Activated CD4-positive, alpha-beta T cell treated with anti-CD3 and anti-CD28 coated beads, Interleukin-2, amount 50 U/mL, for 1 hour (primary cell): ENCODE measurements at regions not wholly inside any gene's neighbourhood (a gene's known extent, or its start where the extent isn't known, plus 50 kb on each side); places are given as distances from the start of the nearest gene placed in this dataset.
"Not testable (repeated sequence)": the region's sequence is repeated elsewhere in the genome, so short reads cannot be mapped to it uniquely, and the experiment has no call there.

Source experiments
- DNase-seq: peaks from one replicate; pipeline ENCODE4 v3.0.0-alpha.2; 2020

DNA sequence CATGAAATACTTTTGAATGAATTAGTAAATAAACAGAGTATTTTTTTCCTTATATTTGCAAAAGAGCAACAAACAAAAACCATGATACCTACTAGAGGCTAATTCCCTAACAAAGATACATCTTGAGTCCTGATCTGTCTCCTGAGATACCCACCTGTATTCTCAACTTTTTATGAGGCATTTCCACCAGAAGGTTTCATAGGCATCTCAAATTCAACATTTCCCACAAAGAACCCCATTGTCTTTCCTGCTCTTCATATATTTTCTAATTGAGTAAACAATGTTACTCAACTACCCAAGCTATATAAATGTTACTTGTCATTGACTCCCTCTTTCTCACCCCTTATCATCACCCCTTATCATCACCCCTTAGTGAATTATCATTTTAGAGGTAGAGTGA, 119.4 kb upstream of the RAI14 start:
- DNase-seq, result no peak

DNA sequence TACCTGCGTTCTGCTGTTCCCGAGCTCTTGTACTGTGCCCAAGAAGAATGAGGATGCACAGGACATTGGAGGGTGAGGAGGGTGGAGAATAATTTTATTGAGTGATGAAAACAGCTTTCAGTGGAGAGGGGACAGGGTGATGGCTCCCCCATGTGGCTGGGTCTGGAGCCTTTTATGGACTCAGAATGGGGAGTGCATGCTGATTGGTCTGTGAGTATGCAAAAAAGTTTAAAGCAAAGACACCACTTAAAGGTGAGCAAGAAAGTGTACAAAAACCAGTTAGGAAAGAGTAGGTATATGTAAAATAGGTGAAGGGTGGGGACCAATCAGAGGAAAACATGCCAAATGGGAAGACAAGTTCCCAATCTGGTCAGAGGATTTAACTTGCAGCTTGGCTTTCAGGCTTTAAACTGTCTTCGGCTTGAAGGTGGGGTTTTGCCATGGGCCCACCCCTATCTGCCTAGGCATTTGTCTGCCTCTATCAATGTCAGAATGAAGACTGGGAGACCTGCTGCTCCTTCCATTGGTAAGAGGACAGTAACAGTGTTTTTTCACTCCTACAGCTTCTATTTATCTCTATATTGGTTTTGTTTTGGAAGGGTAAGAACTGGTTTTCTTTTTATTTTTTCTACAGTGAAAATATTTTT, 118.0 kb upstream of the RAI14 start:
- DNase-seq, result no peak

DNA sequence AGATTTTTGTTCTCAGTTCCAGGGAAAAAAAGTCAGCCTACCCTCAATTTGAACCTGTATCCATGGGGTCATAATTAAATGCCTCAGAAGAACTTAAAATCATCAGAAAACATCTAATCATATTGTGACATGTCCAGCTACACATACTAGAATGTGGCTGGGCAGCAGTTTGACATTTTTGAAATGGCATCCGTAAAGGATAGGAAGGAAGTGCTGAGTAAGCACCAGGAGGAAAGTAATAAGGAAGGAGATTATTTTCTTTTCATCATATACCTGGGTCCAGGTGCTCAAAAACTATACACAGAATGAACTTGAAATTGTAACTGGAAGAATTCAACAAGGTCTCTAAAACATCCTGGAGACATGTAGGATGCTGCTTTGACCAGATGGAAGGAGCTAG, 116.9 kb upstream of the RAI14 start:
- no peak for DNase-seq

DNA sequence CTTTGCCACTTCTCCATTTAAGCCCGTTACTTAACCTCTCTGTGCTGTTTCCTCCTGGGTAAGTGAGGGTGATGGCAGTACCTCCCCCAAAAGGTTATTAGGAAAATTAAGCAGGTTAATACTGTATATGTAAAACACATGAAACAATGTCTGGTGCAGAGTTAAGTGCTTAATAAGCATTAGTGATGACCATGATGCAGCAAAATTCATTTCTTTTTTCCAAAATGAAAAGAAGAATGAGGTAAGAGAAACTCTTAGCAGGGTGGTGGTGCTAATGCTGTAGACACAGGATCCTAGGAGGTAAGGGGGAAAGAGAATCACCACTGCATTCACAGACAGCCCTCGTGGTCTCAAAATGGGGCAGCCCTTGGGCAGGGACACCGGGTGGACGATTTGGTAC, 115.1 kb upstream of the RAI14 start:
- no peak for DNase-seq

DNA sequence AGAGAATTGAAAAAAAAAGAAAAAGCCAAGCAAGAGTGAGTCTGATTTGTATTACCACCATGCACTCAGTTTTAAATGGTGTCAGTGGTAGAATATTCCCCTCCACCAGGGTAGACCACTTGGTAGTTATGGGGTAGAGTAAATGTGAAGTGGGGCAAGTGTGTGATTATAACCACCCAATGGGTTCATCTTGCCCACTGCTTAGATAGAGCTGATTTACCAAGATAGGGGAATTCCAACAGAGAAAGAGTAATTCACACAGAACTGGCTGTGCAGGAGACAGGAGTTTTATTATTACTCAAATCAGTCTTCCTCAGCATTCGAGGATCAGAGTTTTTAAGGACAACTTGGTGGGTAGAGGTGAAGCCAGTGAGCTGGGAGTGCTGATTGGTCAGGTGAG, 113.3 kb upstream of the RAI14 start:
- no peak for DNase-seq

DNA sequence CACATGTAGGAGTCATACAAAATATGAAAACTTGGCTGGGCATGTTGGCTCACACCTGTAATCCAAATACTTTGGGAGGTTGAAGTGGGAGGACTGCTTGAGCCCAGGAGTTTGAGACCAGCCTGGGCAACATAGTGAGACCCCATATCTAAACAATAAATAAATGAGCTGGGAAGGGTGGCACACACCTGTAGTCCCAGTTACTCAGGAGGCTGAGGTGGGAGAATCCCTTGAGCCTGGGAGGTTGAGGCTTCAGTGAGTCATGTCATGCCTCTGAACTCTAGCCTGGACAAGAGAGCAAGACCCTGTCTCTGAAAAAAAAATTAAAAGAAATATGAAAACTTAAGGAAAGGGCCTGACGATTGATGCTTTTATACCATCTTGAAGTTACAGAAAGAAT, 112.4 kb upstream of the RAI14 start:
- DNase-seq, result no peak

DNA sequence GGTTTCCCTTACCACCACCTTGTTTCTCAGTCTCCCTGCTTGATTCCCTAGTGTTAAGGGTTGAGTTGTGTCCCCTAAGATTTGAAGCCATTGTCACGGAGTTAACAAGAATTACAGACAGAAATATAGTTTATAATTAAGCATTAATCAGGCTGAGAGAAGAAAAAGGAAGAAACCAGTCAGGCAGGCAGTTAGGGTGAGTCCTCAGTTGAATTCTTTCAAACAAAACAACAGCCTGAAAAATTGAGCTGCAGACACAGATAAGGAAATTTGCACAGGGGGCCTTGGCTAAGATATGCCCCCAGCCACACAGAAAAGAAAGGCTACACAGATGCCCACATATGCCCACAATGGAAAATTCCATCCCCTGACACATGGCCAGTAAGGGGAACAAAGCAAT, 111.7 kb upstream of the RAI14 start:
- no peak for DNase-seq

DNA sequence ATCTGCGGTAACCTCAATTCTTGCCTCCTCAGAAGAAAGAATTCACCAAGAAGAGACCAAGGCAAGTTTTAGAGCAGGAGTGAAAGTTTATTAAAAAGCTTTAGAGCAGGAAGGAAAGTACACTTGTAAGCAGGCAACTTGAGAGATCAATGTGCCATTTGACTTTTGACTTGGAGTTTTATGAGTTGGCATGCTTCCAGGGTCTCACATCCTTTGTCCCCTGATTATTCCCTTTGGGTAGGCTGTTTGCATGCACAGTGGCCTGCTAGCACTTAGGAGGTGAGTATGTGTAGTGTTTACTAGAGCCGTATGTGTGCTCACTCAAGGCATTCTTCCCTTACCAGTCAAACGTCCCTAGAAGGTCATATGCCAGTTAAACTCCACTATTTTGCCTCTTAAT, 111.0 kb upstream of the RAI14 start:
- no peak for DNase-seq

DNA sequence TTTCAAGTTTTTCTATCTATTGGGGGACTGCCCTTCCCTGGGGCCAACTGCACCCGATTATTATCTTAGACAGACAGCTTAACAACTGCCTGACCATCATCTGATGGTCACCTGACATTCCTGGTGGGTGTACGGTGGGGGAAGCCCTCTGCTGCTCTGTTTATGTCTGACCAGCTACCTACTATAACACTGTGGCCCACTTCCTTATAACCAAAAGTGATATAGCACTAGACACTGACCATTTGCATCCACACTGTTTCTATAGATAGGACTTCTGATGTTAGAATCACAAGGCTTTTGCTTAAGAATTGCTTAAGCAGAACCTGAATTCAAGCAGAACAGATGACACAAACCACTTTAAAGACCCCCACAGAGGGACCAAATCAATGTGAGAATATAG, 110.5 kb upstream of the RAI14 start:
- DNase-seq, result no peak

DNA sequence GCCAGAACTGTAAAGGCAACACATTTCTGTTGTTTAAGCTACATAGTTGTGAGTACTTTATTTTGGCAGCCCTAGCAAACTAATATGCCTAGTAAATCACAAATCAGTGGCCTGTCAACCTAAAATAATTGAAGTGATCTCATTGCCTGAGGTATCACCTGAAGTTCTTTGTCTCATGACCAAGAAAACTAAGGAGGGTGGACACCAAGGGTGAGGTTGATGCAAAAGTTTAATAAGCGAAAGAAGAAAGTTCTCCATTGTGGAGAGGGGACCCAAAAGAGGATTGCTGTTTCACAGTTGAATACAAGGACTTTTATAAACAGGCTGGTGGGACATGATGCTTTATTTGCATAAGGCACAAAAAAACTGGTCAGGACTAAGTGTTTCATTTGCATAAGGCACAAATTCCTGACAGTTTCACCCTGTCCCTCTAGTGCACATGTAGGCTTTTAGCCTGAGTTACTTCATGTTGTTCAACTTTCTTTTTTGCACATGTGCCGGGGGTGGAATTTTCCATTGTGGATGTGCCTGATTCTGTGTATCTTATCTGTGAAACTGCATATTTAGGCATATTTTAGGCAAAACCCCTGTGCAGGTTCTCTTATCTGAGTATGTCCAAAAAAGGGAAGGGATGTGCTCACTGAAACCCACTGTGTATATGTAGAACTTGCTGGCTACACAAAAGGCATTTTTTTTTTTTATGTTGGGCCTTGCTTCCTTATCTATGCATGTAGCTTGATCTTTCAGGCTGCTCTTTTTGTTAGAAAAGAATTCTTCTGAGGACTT, 108.6 kb upstream of the RAI14 start:
- DNase-seq, result no peak

DNA sequence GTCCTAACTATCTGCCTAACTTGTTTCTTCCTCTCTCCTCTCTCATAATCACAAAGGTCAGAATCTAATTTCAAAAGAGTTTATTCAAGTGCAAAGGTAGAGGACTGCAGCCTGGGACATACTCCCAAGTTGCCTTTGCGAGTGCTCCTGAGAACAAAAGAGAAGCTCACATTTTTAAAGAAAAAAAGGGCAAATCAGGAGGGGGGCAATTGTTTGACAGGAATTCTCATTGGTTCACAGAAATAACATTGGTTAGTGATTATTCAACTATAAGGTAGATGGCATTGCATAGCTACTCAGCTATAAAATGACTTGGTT, 108.1 kb upstream of the RAI14 start:
- DNase-seq, result no peak

DNA sequence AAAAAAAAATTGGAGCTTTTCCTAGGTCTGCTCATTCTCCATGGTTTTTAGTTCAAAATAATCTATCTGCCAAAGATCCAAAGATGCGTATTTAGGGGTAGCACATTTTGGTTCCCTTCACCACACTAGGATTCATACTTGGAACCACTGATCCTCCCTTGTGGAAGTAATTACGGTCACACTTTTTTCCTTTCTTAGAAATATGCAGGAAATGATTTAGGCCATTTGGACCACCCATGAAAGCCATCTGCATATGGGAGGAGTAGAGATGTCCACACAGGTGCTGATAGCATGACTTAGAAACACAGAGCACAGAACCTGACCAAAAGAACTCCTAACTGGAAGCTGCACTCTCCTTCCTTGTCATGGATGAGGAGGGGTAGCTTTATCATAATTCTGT, 105.9 kb upstream of the RAI14 start:
- no peak for DNase-seq

DNA sequence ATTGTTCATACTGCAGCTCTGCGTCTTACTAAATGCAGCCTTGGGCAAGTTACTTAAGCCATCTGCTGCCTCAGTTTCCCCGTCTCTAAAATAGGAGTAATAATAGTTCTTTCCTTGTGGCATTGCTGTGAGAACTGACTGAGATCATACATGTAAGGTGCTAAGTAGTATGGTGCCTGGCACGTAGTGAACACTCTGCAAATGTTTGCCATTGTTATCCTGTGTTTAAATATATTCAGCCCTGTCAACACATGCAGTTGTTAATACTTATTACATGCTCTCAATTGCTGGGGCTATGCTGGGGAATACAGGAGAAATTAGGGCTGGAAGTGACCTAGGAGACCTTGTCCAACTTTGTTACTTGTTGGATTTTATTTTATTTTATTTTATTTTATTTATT, 105.2 kb upstream of the RAI14 start:
- no peak for DNase-seq

DNA sequence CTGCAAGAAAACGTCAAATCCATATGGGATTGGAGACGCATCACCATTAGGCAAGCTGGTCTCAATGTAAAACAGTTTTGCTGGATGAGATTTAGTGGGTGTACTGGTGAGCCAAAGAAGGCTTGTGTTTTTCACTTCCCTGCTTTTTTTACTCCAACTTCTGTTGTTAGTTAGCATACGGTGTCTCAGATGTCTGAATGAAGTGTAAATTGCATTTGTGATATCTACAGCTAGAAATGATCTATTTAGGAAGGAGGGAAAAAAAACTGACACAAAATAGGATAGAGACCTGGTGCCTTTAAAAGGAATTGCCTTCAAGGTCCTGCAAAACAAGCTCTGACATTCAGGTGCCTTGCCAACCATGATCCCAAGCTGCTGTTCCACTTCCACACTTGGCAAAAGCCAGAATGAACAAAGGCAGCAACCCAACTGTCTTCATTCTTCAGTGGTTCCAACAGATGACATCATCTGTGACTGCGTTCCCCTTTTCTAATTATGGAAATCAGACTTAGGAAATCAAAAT, 104.2 kb upstream of the RAI14 start:
- no peak for DNase-seq

DNA sequence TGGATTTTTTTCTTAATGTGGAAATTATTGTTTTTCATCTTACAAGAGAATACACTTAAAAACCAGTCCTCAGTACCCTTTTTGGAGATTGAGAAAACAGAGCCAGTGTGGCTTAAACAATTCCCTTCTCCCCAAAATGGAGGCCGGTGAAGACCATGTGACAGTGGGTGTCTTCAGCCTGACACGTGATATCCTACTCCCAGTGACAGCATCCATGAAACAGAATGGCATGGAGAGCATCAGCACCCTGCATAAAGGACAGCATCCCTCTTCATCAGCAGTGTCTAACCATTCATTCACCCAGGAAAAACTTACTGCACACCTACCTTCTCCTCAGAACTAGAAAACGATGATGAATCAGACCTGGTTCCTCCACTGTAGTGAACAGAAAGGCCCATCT, 103.4 kb upstream of the RAI14 start:
- no peak for DNase-seq

DNA sequence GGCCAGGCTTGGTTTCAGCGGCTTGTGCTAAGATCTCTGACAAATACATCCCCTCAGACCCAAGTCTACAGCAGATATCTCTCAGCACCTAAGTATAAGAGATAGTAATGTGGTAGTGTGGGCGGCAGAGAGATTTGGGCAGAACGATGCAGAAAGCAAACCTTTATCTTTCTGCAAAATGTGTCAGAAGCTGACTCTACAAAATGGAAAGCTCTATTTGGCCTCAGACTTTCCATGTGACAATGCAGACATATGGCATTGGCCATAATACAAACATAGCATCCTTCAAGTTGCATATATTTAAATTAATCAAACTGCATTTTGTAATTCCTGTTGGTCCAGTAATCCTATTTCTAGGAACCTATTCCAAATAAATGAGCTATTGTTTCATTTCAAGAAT, 102.5 kb upstream of the RAI14 start:
- no peak for DNase-seq

DNA sequence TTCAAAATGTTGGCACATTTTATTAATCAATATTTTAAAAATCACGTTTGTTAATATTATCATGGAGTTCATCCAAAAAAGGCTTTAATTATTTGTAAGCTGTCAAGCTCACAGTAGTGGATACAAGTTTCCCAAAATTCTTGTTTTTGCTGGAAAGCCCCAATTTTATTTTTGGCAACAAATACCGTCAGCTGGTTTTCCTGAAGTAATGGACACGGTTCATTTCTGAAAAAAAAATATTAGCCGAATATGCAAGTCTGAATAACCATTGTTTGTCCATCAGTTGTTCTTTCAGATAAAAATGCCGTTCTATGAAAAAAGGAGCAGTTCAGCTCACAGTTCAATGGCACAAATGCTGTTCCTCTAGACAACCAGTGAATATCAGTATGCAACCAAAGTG, 101.5 kb upstream of the RAI14 start:
- DNase-seq, result no peak

DNA sequence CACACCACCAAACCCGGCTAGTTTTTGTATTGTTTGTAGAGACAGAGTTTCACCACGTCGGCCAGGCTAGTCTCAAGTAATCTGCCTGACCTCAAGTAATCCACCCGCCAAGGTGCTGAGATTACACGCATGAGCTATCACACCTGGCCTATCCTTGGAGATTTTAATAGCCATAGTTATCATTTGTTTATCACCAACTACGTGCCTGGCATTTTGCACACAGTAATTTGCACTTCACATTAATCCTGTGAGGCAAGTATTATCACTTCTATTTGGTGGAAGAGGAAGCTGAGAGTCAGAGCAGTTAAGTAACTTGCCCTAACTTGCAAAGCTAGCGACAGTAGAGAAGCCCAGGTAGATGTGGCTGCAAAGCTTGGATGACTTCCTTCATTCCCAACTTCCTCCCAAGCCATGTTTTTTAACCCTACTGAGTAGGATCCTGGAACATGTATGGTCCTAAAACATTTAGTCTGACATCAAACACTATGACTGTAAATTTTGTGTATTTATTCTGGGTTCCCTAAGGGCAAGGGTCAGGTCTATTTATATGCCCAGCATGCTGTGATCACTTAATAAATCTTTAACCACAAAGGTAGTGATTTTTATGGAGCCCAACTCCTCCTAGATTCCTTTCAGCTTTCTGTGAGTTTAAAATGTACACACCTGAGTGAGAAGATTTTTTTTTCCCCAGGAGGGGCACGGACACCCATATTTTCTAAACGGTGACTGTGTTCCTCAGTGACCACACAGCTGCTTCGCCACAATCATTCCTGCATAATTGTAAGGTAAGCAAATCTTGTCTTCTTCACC, 100.2 kb upstream of the RAI14 start:
- DNase-seq, result no peak

DNA sequence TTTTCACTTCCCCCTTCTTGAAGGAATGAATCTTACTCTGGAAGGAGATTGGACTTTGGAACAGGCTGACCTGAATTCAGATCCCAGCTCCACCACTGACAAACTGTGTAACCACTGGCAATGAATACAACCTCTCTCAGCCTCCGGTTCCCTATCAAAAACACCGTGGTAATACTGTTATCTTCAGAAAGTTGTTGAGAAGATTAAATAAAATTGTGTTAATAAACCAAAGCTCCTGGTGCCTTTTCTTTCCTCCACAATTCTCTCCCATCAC, 99.7 kb upstream of the RAI14 start:
- no peak for DNase-seq

DNA sequence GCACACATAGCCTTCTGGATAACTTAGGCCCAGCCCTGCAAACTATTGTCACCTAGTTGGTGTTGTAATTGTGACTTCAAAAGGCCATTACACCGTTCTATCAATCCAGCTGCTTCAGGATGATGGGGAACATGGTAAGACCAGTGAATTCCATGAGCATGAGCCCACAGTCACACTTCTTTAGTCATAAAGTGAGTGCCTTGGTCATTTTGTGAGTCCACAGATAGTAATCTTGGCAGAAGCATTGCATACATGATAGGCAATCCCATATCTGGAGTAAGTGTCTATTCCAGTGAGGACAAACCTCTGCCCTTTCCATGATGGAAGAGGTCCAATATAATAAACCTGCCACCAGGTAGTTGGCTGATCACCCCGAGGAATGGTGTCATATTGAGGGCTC, 94.5 kb upstream of the RAI14 start:
- not testable (repeated sequence) for DNase-seq

DNA sequence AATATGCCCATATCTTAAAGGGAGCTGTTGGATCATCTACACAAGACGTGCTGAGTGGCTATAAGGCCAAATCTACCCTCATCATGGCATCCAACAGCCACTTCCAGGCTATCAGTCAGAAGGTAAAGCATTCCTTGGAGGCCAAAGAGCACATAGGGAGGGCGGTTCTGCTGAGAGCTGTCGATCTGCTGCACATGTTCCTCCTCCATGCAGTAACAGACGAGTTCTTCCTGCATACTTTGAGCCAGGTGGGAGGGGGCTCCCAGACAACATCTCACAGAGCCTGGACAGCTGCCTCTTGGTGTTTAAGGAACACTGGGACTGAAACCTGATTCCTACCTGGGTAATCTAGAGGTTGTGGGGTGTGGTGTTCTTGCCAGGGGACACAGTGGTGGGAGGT, 93.3 kb upstream of the RAI14 start:
- DNase-seq, result no peak

DNA sequence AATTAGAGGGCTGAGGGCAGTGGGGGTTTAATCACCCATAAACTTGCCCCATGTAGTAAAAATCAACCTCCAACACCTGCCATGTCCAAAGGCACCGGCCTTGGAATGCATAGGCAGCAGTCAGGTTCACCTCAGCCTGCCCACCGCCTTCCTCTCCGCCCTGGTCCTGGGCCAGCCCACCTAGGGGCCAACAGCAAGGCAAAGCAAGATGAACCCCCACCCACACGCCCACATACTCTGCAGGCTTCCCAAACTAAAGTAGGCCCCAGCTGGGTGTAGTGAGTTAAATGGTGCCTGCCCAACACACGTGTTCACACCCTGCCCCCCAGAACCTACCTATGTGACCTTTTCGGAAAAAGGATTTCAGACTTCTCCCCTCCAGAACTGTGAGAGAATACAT, 92.9 kb upstream of the RAI14 start:
- DNase-seq, result no peak

DNA sequence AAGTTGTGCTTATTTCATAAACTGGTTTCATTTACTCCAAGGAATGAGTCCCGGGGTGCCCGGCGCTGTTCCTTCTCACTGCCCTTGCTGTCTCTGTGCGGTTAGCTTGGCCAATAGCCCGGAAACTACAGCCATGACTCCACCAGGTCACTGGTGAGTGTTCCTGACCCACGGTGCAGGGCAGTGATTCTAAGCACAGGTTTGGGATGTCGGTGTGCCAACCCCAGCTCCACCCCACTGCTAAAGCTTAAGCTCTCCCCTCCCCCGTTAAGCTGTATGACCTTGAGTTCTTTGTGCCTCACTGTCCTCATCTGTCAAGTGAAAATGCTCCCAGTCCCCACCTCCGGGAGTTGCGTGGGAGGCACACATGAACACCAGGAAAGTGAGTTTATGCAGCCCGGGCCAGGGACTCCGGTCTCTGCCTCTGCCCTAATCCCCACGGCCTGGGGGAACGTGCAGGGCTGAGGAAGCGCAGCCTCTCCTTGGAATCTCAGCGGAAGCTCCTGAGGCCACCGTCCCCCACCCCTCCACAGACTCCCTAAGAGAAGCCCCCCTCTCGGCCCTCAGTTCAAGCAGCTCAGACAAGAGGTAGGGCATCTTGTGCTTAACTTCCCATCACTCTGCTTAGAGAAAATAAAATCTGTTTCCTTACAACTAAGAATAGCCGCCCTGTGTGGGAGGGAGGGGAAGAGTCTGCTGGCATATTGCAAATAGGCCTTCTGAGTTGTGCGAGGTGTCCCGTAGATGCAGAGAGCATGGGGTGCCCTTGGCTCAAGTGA, 92.0 kb upstream of the RAI14 start:
- DNase-seq, result no peak
